D721Med (cell line): ENCODE measurements at regions not wholly inside any gene's neighbourhood (a gene's known extent, or its start where the extent isn't known, plus 50 kb on each side); places are given as distances from the start of the nearest gene placed in this dataset.

Source experiments
- DNase-seq: peaks from one replicate; pipeline ENCODE4 v3.0.0; 2011; ENCODE audit warnings: low spot score; ENCODE audit not compliant: insufficient read length
- FAIRE-seq: peaks from 2 replicates; lab custom pipeline; 2011; peaks lifted over from hg19 to GRCh38; lab: Jason Lieb, UNC
- CTCF ChIP-seq: IDR thresholded peaks from 2 replicates; pipeline ENCODE4 v1.5.1; 2012; ENCODE audit warnings: mild to moderate bottlenecking, control low read depth; ENCODE audit not compliant: insufficient read depth; ENCODE audit errors: missing control alignments

DNA sequence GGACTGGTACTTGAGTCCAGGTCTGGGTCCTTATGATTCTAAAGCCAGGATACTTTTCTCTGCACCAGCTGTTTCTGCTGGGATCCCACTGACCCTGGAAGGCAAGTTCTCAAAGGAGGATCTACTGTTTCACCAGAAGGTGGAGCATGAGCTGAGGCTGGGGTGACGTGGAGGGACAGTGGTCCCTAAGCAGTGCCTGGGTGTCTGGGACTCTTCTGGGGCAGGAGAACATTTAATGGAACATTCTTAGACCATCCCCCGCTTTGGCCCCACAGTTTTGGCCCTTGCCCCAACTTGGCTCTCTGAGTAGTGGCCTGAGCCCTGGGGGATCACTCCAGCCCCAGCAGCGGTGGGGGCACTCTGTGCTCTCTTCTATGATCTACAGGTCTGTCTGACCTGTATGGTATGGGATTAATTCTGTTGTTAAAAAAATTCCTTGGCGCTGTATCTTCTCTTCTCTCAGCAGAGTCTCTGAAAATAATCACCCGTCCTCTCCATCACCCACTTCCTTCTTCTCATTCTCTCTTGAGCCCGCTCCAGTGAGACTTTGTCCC lies 60.3 kb upstream of the CSF3R start:
- FAIRE-seq (no peak), DNase-seq (no peak)
- peak; percentile 30 for TF ChIP-seq CTCF

- no peak for DNase-seq
- FAIRE-seq = no peak
- no peak for TF ChIP-seq CTCF
Measured at GRCh38 chr1:36542024-36542961, 59.6 kb upstream of the CSF3R start.

DNA sequence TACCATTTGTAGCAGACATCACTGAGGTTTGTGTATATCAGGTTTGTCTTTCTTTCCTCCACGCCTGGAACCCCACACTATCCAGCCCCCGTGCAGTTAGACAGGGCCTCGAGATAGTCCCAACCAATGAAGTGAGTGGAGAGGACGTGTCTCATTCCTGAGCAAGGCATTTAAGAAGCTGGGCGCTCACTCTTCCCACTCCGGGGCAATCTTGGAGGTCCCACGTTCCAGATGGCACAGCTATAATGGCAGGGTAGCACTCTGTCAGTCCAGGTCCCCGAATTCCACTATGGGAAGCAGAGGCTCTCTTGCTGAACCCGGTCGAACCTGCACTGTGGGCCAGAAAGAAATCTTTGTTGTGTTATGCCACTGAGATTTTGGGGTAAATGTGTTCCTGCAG lies 57.3 kb upstream of the CSF3R start:
- FAIRE-seq (no peak), DNase-seq (no peak)
- no peak for TF ChIP-seq CTCF

- TF ChIP-seq CTCF = no peak
- FAIRE-seq = no peak
Measured at GRCh38 chr1:36539526-36539925, 56.8 kb upstream of the CSF3R start.

GRCh38 chr1:36537991-36538390 lies 55.3 kb upstream of the CSF3R start:
- TF ChIP-seq CTCF = no peak
- no peak for FAIRE-seq
- no peak for DNase-seq

More at GRCh38 chr1:36539526-36539925, 56.8 kb upstream of the CSF3R start:
- no peak for DNase-seq

GRCh38 chr1:36537190-36537768 lies 54.6 kb upstream of the CSF3R start:
- FAIRE-seq (no peak), DNase-seq (no peak)
- TF ChIP-seq CTCF = no peak

DNA sequence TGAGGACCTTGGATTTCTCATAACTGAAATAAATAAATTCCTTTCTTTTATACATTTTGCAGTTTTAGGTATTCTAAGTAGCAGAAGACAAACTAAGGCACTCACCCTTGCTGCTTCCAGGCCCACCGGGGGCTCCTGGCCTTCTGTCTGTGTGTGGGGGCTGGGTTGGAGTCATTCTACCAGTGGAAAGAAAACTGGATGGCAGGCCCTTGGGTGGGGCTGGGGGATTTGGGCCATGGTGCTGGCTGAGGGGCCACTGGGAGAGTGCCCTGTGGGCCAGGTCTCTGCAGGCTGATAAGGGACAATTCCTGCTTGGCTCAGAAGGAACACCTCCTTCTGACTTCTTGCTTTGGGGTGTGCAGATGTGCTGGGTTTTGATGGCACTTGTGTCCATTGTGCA lies 54.0 kb upstream of the CSF3R start:
- no peak for FAIRE-seq

More for the DNA sequence above, 54.0 kb upstream of the CSF3R start:
- no peak for DNase-seq
- TF ChIP-seq CTCF = no peak
